Calu3 (cell line): ENCODE measurements at regions not wholly inside any gene's neighbourhood (a gene's known extent, or its start where the extent isn't known, plus 50 kb on each side); places are given as distances from the start of the nearest gene placed in this dataset.
"Not testable (repeated sequence)": the region's sequence is repeated elsewhere in the genome, so short reads cannot be mapped to it uniquely, and the experiment has no call there.

ENCODE experiments used
- BruUV-seq: library from RNA; stranded (reverse); fragments of 400-500 nt; replicated peaks from 2 replicates; lab custom pipeline; 2021; lab: Mats Ljungman, UMichigan
- CTCF ChIA-PET: fragments of 300-600 bp; sonication (Branson Sonifier 250); formaldehyde crosslinking; loops from one replicate; lab custom pipeline; 2022; ENCODE audit warnings: antibody characterized with exemption; lab: Charles Lee
- DNase-seq: peaks from one replicate; pipeline ENCODE4 v3.0.0; 2022
- H3K27ac Mint-ChIP-seq: one replicate; pipeline ENCODE4 v1.8.0; 2022; ENCODE audit warnings: mixed read lengths; ENCODE audit not compliant: unreplicated experiment
- H3K27me3 Mint-ChIP-seq: one replicate; pipeline ENCODE4 v1.8.0; 2022; ENCODE audit warnings: mixed read lengths; ENCODE audit not compliant: unreplicated experiment
- H3K36me3 Mint-ChIP-seq: one replicate; pipeline ENCODE4 v1.8.0; 2022; ENCODE audit warnings: mild to moderate bottlenecking, moderate library complexity, mixed read lengths; ENCODE audit not compliant: insufficient read depth, unreplicated experiment
- H3K4me1 Mint-ChIP-seq: one replicate; pipeline ENCODE4 v1.8.0; 2022; ENCODE audit warnings: mild to moderate bottlenecking, low read depth, mixed read lengths; ENCODE audit not compliant: unreplicated experiment
- H3K4me3 Mint-ChIP-seq: one replicate; pipeline ENCODE4 v1.8.0; 2022; ENCODE audit warnings: mild to moderate bottlenecking, low read depth, moderate library complexity, mixed read lengths; ENCODE audit not compliant: unreplicated experiment
- H3K9me3 Mint-ChIP-seq: one replicate; pipeline ENCODE4 v1.8.0; 2022; ENCODE audit warnings: low read depth, mixed read lengths; ENCODE audit not compliant: unreplicated experiment
- intact Hi-C: fragments of 100-400 bp; cut with micrococcal nuclease; formaldehyde crosslinking; loops from one replicate; pipeline ENCODE4 v1.10.0; 2022; ENCODE audit not compliant: unreplicated experiment
- TF ChIP-seq, protein P1 (sequence below): fragments of 200-600 bp; IDR thresholded peaks from one replicate; pipeline ENCODE4 v1.8.0; 2022; ENCODE audit warnings: antibody characterized with exemption; ENCODE audit not compliant: unreplicated experiment

DNA sequence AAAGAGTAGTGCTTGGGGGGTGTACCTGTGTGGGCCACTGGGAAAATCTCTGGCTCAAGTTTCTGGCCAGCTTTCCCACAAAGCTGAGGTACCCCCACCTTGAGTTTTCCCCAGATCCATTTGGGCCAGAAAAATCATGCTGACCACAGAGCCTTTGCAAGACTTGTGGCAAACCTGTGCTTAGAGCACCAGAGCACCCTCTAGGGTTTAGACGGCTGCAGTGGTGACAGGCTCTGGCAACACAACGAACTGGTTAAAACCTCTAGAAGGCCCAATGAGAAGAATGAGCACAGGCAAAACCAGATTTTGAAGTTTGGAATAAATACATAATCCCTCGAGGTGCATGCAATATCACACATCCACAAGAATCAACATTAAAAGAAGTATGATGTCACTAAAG, 290.7 kb upstream of the FOLH1 start:
- no TSS peak for BruUV-seq
- Mint-ChIP-seq H3K27me3 (no peaks in the 10 kb centered on the region), H3K27ac (no peak overlapping the region), H3K4me1 (no peaks in the 10 kb centered on the region), H3K36me3 (no peaks in the 10 kb centered on the region), H3K4me3 (no peak overlapping the region), H3K9me3 (peaks cover 10% of the 10 kb centered on the region)
- intact Hi-C loops, result no loop called here
- DNase-seq, result no peak
- TF ChIP-seq, protein P1, sequence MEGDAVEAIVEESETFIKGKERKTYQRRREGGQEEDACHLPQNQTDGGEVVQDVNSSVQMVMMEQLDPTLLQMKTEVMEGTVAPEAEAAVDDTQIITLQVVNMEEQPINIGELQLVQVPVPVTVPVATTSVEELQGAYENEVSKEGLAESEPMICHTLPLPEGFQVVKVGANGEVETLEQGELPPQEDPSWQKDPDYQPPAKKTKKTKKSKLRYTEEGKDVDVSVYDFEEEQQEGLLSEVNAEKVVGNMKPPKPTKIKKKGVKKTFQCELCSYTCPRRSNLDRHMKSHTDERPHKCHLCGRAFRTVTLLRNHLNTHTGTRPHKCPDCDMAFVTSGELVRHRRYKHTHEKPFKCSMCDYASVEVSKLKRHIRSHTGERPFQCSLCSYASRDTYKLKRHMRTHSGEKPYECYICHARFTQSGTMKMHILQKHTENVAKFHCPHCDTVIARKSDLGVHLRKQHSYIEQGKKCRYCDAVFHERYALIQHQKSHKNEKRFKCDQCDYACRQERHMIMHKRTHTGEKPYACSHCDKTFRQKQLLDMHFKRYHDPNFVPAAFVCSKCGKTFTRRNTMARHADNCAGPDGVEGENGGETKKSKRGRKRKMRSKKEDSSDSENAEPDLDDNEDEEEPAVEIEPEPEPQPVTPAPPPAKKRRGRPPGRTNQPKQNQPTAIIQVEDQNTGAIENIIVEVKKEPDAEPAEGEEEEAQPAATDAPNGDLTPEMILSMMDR, result no peak
- CTCF ChIA-PET, result no interaction called here

DNA sequence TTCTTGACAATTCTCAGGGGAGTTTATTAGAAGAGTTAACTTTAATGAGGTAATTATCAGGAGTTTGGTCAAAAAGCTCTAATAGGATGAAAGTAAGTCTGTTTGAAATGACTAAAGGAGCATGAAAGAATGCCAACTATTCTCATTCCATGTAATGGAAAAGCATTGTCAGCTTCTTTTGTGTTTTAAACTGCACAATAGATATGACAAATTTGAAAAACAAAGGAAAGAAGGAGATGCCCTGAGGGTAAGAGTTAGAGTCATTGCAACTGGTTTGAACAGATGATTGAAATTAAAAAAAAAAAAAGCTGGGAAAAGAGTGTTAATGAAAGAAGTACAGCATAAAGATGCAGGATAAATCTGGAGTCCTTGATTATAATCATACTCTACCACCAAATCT, 296.8 kb upstream of the FOLH1 start:
- BruUV-seq, result no TSS peak
- DNase-seq, result no peak
- Mint-ChIP-seq H3K4me3 (no peak overlapping the region), H3K9me3 (peaks cover 13% of the 10 kb centered on the region), H3K36me3 (no peaks in the 10 kb centered on the region), H3K4me1 (no peaks in the 10 kb centered on the region), H3K27ac (no peak overlapping the region), H3K27me3 (no peaks in the 10 kb centered on the region)
- CTCF ChIA-PET, result no interaction called here
- TF ChIP-seq, protein P1, result no peak
- intact Hi-C loops, result no loop called here

- H3K9me3 Mint-ChIP-seq, BruUV-seq, H3K4me1 Mint-ChIP-seq, DNase-seq, H3K27ac Mint-ChIP-seq, H3K4me3 Mint-ChIP-seq, H3K27me3 Mint-ChIP-seq, H3K36me3 Mint-ChIP-seq, CTCF ChIA-PET: not testable (repeated sequence)
- TF ChIP-seq, protein P1, result peak; percentile 60
- intact Hi-C loops, result loop anchor here (5.0 to 10.0 kb wide), 3 partner anchors 299 to 1352 kb away; partner anchors contain the start of gene OR4S1
Measured at GRCh38 chr11:49526240-49526829, 317.9 kb upstream of the FOLH1 start.

DNA sequence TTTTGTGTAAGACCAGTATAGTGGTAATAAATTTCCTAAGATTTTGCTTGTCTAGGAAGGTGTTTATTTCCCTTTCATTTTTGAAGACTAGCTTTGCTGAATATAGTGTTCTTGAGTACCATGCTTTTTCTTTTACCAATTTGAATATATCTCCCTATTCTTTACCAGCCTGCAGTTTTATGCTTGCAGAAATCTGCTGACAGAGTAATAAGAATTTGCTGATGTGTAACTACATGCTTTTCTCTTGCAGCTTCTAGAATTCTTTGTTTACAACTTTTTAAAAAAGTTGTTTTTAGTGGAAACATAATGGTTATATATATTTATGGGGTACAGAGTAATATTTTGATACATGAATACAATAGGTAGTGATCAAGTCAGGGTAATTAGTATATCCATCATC, 324.8 kb upstream of the FOLH1 start:
- H3K4me3 Mint-ChIP-seq, result no peak overlapping the region
- BruUV-seq, result no TSS peak
- H3K27me3 Mint-ChIP-seq, result no peaks in the 10 kb centered on the region
- CTCF ChIA-PET, result no interaction called here
- no peaks in the 10 kb centered on the region for H3K4me1 Mint-ChIP-seq
- no peaks in the 10 kb centered on the region for H3K36me3 Mint-ChIP-seq
- DNase-seq, result no peak
- H3K27ac Mint-ChIP-seq, result no peak overlapping the region
- TF ChIP-seq, protein P1, result no peak
- intact Hi-C loops, result no loop called here
- peaks cover 10% of the 10 kb centered on the region for H3K9me3 Mint-ChIP-seq

- H3K27me3 Mint-ChIP-seq, H3K27ac Mint-ChIP-seq, CTCF ChIA-PET, H3K36me3 Mint-ChIP-seq, H3K4me1 Mint-ChIP-seq, DNase-seq, H3K4me3 Mint-ChIP-seq, BruUV-seq, intact Hi-C loops: not testable (repeated sequence)
- H3K9me3 Mint-ChIP-seq, result peaks cover 11% of the 10 kb centered on the region
Measured at GRCh38 chr11:49538927-49539326, 330.5 kb upstream of the FOLH1 start.

- H3K27ac Mint-ChIP-seq, CTCF ChIA-PET, intact Hi-C loops, DNase-seq, H3K4me1 Mint-ChIP-seq, H3K4me3 Mint-ChIP-seq, H3K27me3 Mint-ChIP-seq, BruUV-seq, H3K36me3 Mint-ChIP-seq, H3K9me3 Mint-ChIP-seq: not testable (repeated sequence)
Measured at GRCh38 chr11:49558261-49558847, 350.0 kb upstream of the FOLH1 start.

DNA sequence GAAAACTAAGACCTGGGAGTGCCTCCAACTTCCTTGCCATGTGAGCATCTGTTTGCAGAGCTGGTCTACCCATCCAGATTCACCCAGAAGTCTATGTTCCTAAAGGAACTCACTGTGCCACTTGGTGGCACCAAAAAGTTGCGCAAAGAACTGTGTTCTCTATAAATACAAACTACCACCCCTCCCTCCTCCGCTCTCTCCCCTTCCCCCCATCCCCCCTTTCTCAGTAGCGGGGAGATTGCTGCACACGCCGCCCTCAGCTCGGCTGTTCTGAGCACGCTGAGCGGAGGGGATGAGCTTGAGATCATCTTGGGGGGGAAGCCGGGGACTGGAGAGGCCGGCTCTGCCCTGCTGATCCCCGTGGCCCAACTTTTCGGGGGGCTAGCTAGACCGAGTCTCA, 352.2 kb upstream of the FOLH1 start:
- H3K9me3 Mint-ChIP-seq, intact Hi-C loops, H3K36me3 Mint-ChIP-seq, H3K27me3 Mint-ChIP-seq, H3K4me3 Mint-ChIP-seq, CTCF ChIA-PET, H3K4me1 Mint-ChIP-seq, H3K27ac Mint-ChIP-seq, BruUV-seq, DNase-seq: not testable (repeated sequence)
